Activated naive CD8-positive, alpha-beta T cell treated with anti-CD3 and anti-CD28 coated beads for 36 hours (primary cell): ENCODE measurements at regions not wholly inside any gene's neighbourhood (a gene's known extent, or its start where the extent isn't known, plus 50 kb on each side); places are given as distances from the start of the nearest gene placed in this dataset.
"Not testable (repeated sequence)": the region's sequence is repeated elsewhere in the genome, so short reads cannot be mapped to it uniquely, and the experiment has no call there.

ENCODE experiments used
- DNase-seq: peaks from one replicate; pipeline ENCODE4 v3.0.0; 2021
- H3K27ac Mint-ChIP-seq: one replicate; pipeline ENCODE4 v1.8.0; 2022; ENCODE audit warnings: mild to moderate bottlenecking, moderate library complexity, mixed read lengths
- H3K27me3 Mint-ChIP-seq: one replicate; pipeline ENCODE4 v1.8.0; 2022; ENCODE audit warnings: mild to moderate bottlenecking, mixed read lengths
- H3K36me3 Mint-ChIP-seq: one replicate; pipeline ENCODE4 v1.8.0; 2021; ENCODE audit warnings: mild to moderate bottlenecking, mixed read lengths
- H3K4me1 Mint-ChIP-seq: one replicate; pipeline ENCODE4 v1.8.0; 2021; ENCODE audit warnings: mixed read lengths
- H3K4me3 Mint-ChIP-seq: one replicate; pipeline ENCODE4 v1.8.0; 2022; ENCODE audit warnings: mild to moderate bottlenecking, moderate library complexity, mixed read lengths
- H3K9me3 Mint-ChIP-seq: one replicate; pipeline ENCODE4 v1.8.0; 2022; ENCODE audit warnings: mixed read lengths

- Mint-ChIP-seq H3K4me1 (peaks cover 51% of the 10 kb centered on the region), H3K9me3 (peaks cover 56% of the 10 kb centered on the region), H3K27ac (peak overlapping the region; percentile 84), H3K27me3 (no peaks in the 10 kb centered on the region), H3K36me3 (peaks cover 57% of the 10 kb centered on the region), H3K4me3 (no peak overlapping the region)
- no peak for DNase-seq
Measured at GRCh38 chrY:12212394-12212793, 488.6 kb upstream of the USP9Y start.

GRCh38 chrY:12215564-12216022, 485.4 kb upstream of the USP9Y start:
- H3K9me3 Mint-ChIP-seq = peaks cover 64% of the 10 kb centered on the region
- no peak overlapping the region for H3K4me3 Mint-ChIP-seq
- peak overlapping the region; percentile 84 for H3K27ac Mint-ChIP-seq
- peaks cover 62% of the 10 kb centered on the region for H3K36me3 Mint-ChIP-seq
- DNase-seq = no peak
- no peaks in the 10 kb centered on the region for H3K27me3 Mint-ChIP-seq
- peaks cover 58% of the 10 kb centered on the region for H3K4me1 Mint-ChIP-seq

- Mint-ChIP-seq H3K9me3 (no peaks in the 10 kb centered on the region), H3K27ac (no peak overlapping the region), H3K36me3 (no peaks in the 10 kb centered on the region), H3K4me1 (no peaks in the 10 kb centered on the region), H3K4me3 (no peak overlapping the region), H3K27me3 (no peaks in the 10 kb centered on the region)
- DNase-seq = no peak
Measured at GRCh38 chrY:12230921-12231320, 470.1 kb upstream of the USP9Y start.

- Mint-ChIP-seq H3K4me1 (no peaks in the 10 kb centered on the region), H3K27ac (no peak overlapping the region), H3K4me3 (no peak overlapping the region), H3K9me3 (no peaks in the 10 kb centered on the region), H3K27me3 (no peaks in the 10 kb centered on the region), H3K36me3 (no peaks in the 10 kb centered on the region)
- no peak for DNase-seq
Measured at GRCh38 chrY:12236399-12236798, 464.6 kb upstream of the USP9Y start.

- H3K27ac Mint-ChIP-seq, H3K4me1 Mint-ChIP-seq, H3K27me3 Mint-ChIP-seq, H3K9me3 Mint-ChIP-seq, H3K36me3 Mint-ChIP-seq, DNase-seq, H3K4me3 Mint-ChIP-seq: not testable (repeated sequence)
Measured at GRCh38 chrY:12240326-12240725, 460.7 kb upstream of the USP9Y start.

- Mint-ChIP-seq H3K4me1 (peaks cover 2% of the 10 kb centered on the region), H3K36me3 (no peaks in the 10 kb centered on the region), H3K4me3 (no peak overlapping the region), H3K27me3 (no peaks in the 10 kb centered on the region), H3K9me3 (no peaks in the 10 kb centered on the region), H3K27ac (no peak overlapping the region)
- DNase-seq = no peak
Measured at GRCh38 chrY:12244146-12244545, 456.9 kb upstream of the USP9Y start.

GRCh38 chrY:12253756-12254155, 447.3 kb upstream of the USP9Y start:
- Mint-ChIP-seq H3K36me3 (no peaks in the 10 kb centered on the region), H3K27ac (no peak overlapping the region), H3K27me3 (peaks cover 9% of the 10 kb centered on the region), H3K4me3 (no peak overlapping the region), H3K4me1 (peaks cover 2% of the 10 kb centered on the region), H3K9me3 (no peaks in the 10 kb centered on the region)
- DNase-seq = no peak

- Mint-ChIP-seq H3K27ac (no peak overlapping the region), H3K9me3 (no peaks in the 10 kb centered on the region), H3K36me3 (no peaks in the 10 kb centered on the region), H3K4me1 (no peaks in the 10 kb centered on the region), H3K27me3 (no peaks in the 10 kb centered on the region), H3K4me3 (no peak overlapping the region)
- no peak for DNase-seq
Measured at GRCh38 chrY:12271162-12271561, 429.9 kb upstream of the USP9Y start.

- Mint-ChIP-seq H3K27ac (no peak overlapping the region), H3K4me1 (peaks cover 9% of the 10 kb centered on the region), H3K9me3 (no peaks in the 10 kb centered on the region), H3K36me3 (no peaks in the 10 kb centered on the region), H3K27me3 (peaks cover 14% of the 10 kb centered on the region), H3K4me3 (no peak overlapping the region)
- DNase-seq = no peak
Measured at GRCh38 chrY:12285608-12286007, 415.4 kb upstream of the USP9Y start.

GRCh38 chrY:12288919-12289318, 412.1 kb upstream of the USP9Y start:
- Mint-ChIP-seq H3K9me3 (no peaks in the 10 kb centered on the region), H3K27me3 (peaks cover 14% of the 10 kb centered on the region), H3K36me3 (no peaks in the 10 kb centered on the region), H3K4me1 (peaks cover 9% of the 10 kb centered on the region), H3K4me3 (peak overlapping the region; percentile 3), H3K27ac (no peak overlapping the region)
- DNase-seq = no peak

- no peak overlapping the region for H3K4me3 Mint-ChIP-seq
- peaks cover 14% of the 10 kb centered on the region for H3K27me3 Mint-ChIP-seq
- H3K27ac Mint-ChIP-seq = no peak overlapping the region
- H3K36me3 Mint-ChIP-seq = no peaks in the 10 kb centered on the region
- no peak for DNase-seq
- no peaks in the 10 kb centered on the region for H3K9me3 Mint-ChIP-seq
- peaks cover 9% of the 10 kb centered on the region for H3K4me1 Mint-ChIP-seq
Measured at GRCh38 chrY:12289415-12289814, 411.6 kb upstream of the USP9Y start.

- H3K27me3 Mint-ChIP-seq = peaks cover 4% of the 10 kb centered on the region
- no peak overlapping the region for H3K27ac Mint-ChIP-seq
- no peaks in the 10 kb centered on the region for H3K36me3 Mint-ChIP-seq
- H3K9me3 Mint-ChIP-seq = no peaks in the 10 kb centered on the region
- H3K4me3 Mint-ChIP-seq = no peak overlapping the region
- no peak for DNase-seq
- peaks cover 9% of the 10 kb centered on the region for H3K4me1 Mint-ChIP-seq
Measured at GRCh38 chrY:12292542-12292941, 408.5 kb upstream of the USP9Y start.

- no peaks in the 10 kb centered on the region for H3K9me3 Mint-ChIP-seq
- H3K36me3 Mint-ChIP-seq = no peaks in the 10 kb centered on the region
- H3K27me3 Mint-ChIP-seq = no peaks in the 10 kb centered on the region
- H3K4me3 Mint-ChIP-seq = no peak overlapping the region
- no peaks in the 10 kb centered on the region for H3K4me1 Mint-ChIP-seq
- H3K27ac Mint-ChIP-seq = no peak overlapping the region
- DNase-seq = no peak
Measured at GRCh38 chrY:12296460-12296859, 404.6 kb upstream of the USP9Y start.

- not testable (repeated sequence) for H3K36me3 Mint-ChIP-seq, H3K9me3 Mint-ChIP-seq, H3K4me3 Mint-ChIP-seq, H3K4me1 Mint-ChIP-seq, H3K27me3 Mint-ChIP-seq, H3K27ac Mint-ChIP-seq, DNase-seq
Measured at GRCh38 chrY:12299796-12300195, 401.2 kb upstream of the USP9Y start.

GRCh38 chrY:12303464-12303863, 397.6 kb upstream of the USP9Y start:
- Mint-ChIP-seq H3K9me3 (peaks cover 2% of the 10 kb centered on the region), H3K27ac (no peak overlapping the region), H3K4me3 (peak overlapping the region; percentile 7), H3K36me3 (no peaks in the 10 kb centered on the region), H3K4me1 (peaks cover 3% of the 10 kb centered on the region), H3K27me3 (no peaks in the 10 kb centered on the region)
- DNase-seq = peak; percentile 7

GRCh38 chrY:12305456-12305855, 395.6 kb upstream of the USP9Y start:
- Mint-ChIP-seq H3K36me3 (no peaks in the 10 kb centered on the region), H3K9me3 (peaks cover 2% of the 10 kb centered on the region), H3K4me3 (no peak overlapping the region), H3K4me1 (peaks cover 3% of the 10 kb centered on the region), H3K27me3 (no peaks in the 10 kb centered on the region), H3K27ac (no peak overlapping the region)
- DNase-seq = no peak

- DNase-seq = no peak
- Mint-ChIP-seq H3K27me3 (peaks cover 3% of the 10 kb centered on the region), H3K4me3 (no peak overlapping the region), H3K4me1 (no peaks in the 10 kb centered on the region), H3K9me3 (peaks cover 2% of the 10 kb centered on the region), H3K27ac (no peak overlapping the region), H3K36me3 (no peaks in the 10 kb centered on the region)
Measured at GRCh38 chrY:12309212-12309611, 391.8 kb upstream of the USP9Y start.
